ENCODE measurements at regions not wholly inside any gene's neighbourhood (a gene's known extent, or its start where the extent isn't known, plus 50 kb on each side); places are given as distances from the start of the nearest gene placed in this dataset.

- no peak for DNase-seq (ENCODE audit: low read depth in 2 of 3, low spot score in 1 of 3)
These were observed 134.9 kb downstream of the CCT6B start for GRCh38 chr17:34826332-34826731.

DNA sequence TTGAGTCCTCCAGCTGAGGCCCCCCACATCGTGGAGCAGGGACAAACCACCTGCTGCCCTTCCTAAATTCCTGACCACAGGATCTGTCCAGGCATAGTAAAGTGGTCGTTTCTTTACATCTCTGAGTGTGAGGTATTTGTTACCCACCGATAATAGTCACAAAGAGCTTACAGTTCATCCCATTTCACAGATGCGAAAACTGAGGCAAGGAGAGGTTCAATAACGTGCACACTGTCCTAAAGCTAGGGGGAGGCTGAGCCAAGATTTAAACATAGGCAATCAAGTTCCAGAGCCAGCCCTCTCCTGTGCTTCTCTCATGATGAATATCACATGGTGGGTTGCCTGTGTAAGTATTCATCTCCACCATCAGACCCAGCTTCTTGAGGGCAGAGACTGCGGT lies 135.4 kb downstream of the CCT6B start:
- DNase-seq (ENCODE audit: low read depth in 2 of 3, low spot score in 1 of 3) = no peak

- DNase-seq (ENCODE audit: low read depth in 2 of 3, low spot score in 1 of 3) = no peak
These were observed 136.2 kb downstream of the CCT6B start for GRCh38 chr17:34825102-34825501.

DNA sequence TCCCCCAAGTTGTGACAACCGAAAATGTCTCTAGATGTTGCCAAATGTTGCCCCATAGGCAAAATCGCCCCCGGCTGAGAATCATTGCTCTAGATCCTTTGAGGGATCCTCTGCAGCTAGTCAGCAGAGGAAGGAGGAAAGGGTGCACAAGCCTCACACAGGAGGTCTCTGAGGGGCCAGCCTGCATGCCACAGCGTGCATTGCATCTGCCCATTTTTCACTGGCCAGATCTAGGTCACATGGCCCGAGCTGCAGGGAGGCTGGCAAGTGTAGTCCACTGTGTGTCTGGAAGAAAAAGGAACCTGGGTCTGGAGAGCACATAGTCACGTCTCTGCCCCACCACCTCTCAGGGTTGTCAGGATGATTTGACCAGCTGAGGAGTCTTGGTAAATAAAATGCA lies 138.2 kb downstream of the CCT6B start:
- DNase-seq (ENCODE audit: low read depth in 2 of 3, low spot score in 1 of 3) = no peak

DNA sequence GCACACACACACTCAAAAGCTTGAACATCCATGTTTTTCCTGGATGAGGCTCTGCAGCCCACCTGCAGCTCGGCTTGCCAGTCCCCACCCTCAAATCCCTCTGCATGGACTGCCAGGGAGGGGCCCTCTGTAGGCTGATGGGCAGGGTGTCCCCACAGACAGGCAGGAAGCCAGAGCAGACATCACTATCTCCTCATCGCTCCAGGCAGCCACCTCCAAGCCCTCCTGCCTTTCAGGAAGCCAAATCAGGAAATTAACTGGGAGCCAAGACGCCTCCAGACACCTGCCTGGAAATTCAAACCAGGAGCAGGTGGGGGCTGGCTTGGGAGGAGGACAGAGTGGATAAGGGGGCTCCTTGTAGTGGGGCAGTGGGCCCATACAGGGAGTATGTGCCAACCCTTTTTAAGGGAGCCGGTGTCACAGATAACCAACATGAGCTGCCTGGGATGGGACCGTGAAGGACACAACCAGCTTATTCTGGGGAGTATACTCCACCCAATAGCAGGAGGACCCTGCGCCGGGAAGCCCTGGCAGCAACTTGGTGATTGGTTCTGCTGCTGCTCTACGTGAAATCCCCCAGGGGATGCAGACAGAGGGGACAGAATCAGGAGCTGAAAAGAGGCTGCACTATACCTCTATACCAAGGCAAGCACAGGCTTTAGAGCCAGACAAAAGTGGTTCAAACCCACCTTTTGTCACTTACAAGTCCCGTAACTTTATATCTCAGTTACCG lies 139.1 kb downstream of the CCT6B start:
- no peak for DNase-seq (ENCODE audit: low read depth in 2 of 3, low spot score in 1 of 3)

DNA sequence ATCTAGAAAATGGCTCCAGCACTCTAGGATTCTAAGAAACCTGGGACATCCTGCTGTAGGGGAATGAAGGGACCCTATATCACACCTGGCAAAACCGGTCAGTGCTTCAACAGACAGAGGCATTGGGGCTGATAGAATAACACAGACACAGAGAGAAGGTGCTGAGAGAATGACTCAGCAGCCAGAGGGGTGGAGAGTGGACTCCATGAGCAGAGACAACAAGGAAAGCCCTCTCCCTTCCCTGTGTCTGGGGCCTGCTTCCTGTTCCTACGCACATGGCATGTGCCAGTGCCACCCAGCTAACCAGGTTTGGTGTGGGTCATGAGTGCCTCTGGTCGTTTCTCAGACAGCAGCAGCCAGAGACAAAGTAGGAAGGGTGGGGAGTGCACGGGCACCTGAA lies 140.3 kb downstream of the CCT6B start:
- no peak for DNase-seq (ENCODE audit: low read depth in 2 of 3, low spot score in 1 of 3)

- DNase-seq (ENCODE audit: low read depth in 2 of 3, low spot score in 1 of 3) = no peak
These were observed 140.9 kb downstream of the CCT6B start for GRCh38 chr17:34820248-34820801.

DNA sequence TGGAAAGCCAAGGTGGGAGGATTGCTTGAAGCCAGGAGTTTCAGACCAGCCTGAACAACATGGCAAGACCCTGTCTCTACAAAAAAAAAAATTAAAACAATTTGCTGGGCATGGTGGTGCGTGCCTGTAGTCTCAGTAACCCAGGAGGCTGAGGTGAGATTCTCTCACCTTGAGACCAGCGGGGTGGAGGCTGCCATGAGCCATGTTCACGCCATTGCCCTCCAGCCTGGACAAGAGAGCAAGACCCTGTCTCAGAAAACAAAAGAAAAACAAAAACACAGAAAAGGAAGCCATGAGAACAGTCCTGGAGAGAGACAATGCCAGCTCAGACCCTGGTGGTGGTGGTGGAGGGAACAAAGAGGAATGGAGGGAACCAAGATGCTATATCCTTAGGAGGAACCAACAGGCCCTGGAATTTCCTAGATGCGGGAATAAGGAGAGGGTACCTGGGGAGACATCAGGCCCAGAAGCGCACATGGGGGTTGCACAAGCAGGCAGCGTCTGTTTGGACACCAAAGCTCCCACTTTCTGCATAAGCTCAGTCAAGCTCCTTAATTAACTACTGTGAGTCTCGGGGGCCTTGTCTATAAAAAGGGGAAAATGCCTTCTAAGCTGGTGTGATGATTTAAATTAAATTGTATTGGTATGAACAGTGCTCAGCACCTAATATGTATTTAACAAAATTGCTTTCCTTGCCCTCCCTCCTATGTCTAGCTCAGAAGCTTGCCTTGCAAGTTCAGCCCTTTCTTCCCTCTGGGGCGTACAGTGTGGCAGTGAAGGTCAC lies 143.8 kb downstream of the CCT6B start:
- no peak for DNase-seq (ENCODE audit: low read depth in 2 of 3, low spot score in 1 of 3)

- no peak for DNase-seq (ENCODE audit: low read depth in 2 of 3, low spot score in 1 of 3)
These were observed 144.4 kb downstream of the CCT6B start for GRCh38 chr17:34816848-34817247.

GRCh38 chr17:34813290-34813689 lies 148.0 kb downstream of the CCT6B start:
- no peak for DNase-seq (ENCODE audit: low read depth in 2 of 3, low spot score in 1 of 3)

DNA sequence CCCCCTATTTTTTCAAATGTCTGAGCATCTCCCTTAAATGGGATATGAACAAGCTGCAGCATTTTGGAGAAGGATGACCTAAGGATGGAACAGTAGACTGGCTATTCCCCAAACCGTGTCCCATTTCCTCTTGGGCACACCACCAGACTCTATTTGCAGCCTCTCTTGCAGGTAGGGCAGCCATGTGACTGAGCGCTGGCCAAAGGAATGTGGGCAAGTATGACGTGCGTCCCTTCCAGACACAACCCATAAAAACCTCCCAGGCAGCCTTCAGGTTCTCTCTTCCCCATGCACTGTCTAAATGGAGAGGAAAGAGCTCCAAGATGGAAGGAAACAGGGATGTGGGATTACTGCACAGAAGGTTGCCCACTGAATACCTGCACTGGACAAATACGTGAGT lies 149.7 kb downstream of the CCT6B start:
- no peak for DNase-seq (ENCODE audit: low read depth in 2 of 3, low spot score in 1 of 3)

DNA sequence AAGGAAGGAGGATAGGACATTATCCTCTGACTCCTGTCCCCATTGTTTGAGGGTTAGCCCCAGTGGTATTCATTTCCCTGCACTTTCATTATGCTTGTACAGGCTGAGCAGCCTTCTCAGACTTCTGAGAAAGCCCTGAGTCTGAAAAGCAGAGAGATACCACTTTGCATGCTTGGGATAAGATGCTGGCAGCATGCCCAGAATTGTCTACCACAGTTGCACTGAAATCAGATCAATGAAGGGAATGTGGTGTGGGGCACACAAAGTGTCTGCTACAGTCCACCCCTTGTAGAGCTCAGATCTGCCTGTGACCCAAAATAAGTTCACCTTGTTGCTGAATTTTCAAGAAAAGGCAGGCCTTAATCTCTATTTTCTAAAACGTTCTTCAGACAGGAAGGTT lies 160.6 kb downstream of the CCT6B start:
- DNase-seq (ENCODE audit: low read depth in 2 of 3, low spot score in 1 of 3) = no peak

GRCh38 chr17:34799751-34800150 lies 161.5 kb downstream of the CCT6B start:
- DNase-seq (ENCODE audit: low read depth in 2 of 3, low spot score in 1 of 3) = no peak

DNA sequence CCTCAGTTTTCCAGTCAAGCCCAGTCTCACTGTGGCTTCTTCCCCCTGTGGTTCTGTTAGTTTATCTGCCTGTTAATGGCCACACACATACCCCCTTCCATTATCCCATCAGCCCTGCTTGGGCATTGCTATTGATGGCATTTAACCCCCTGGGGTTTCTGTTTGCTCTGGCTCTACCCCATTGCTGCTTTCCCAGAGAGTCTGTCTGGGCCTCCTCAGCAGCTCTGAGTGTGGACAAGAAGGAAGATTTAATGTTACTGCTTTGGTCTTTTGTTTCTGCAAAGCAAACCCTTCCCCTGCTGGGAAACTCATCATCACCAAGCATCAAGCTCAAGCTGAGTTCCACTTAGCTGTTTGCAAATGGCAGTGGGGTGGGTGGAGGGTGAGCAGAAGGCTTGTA lies 162.7 kb downstream of the CCT6B start:
- DNase-seq (ENCODE audit: low read depth in 2 of 3, low spot score in 1 of 3) = no peak

DNA sequence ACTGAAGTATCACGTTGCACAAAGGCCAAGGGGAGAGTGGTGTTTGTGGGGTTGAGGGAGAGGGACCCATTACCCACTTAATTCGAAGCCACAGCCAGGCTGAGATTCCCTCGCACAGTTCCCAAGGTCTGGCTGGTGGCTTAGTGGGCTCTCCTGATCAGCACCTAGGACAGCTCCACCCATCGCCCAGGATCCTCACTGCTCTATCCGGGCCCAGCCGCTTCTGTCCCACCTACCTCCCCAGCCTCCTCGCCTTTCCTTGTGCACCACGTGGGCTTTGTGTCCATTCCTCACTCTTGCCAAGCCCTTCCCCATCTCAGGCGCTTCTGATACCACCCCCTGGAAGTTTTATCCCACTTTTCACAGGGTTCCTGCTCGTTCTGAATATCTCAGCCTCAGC lies 163.5 kb downstream of the CCT6B start:
- peak in 2 of 3 donors; percentile 7 to 14 for DNase-seq (ENCODE audit: low read depth in 2 of 3, low spot score in 1 of 3)

GRCh38 chr17:34793231-34793908 lies 167.9 kb downstream of the CCT6B start:
- no peak for DNase-seq (ENCODE audit: low read depth in 2 of 3, low spot score in 1 of 3)

GRCh38 chr17:34788696-34789095 lies 172.6 kb downstream of the CCT6B start:
- DNase-seq (ENCODE audit: low read depth in 2 of 3, low spot score in 1 of 3) = no peak

- DNase-seq (ENCODE audit: low read depth in 2 of 3, low spot score in 1 of 3) = no peak
These were observed 176.7 kb downstream of the CCT6B start for GRCh38 chr17:34784526-34784925.

GRCh38 chr17:34782271-34782670 lies 179.0 kb downstream of the CCT6B start:
- DNase-seq (ENCODE audit: low read depth in 2 of 3, low spot score in 1 of 3) = no peak

GRCh38 chr17:34781571-34782108 lies 179.6 kb downstream of the CCT6B start:
- DNase-seq (ENCODE audit: low read depth in 2 of 3, low spot score in 1 of 3) = no peak

DNA sequence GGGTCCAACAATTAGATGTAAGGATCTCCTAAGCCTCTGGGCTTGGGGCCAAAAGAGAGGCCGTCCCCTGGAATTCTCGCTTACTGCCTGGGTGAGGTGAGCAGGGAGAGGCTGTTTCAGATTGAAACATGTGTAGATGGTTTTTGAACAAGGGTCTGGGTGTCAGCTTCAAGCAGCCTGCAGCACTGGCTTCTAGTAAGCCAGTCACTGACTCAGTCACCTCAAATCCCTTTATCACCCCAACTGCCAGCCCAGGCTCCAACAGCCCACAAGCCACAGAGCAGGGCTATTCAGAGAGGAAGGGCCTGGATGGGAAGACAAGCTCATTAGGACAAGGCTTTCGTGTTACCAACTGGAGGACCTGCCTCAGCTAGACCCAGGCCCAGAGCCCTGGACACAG lies 180.2 kb downstream of the CCT6B start:
- DNase-seq (ENCODE audit: low read depth in 2 of 3, low spot score in 1 of 3) = no peak

DNA sequence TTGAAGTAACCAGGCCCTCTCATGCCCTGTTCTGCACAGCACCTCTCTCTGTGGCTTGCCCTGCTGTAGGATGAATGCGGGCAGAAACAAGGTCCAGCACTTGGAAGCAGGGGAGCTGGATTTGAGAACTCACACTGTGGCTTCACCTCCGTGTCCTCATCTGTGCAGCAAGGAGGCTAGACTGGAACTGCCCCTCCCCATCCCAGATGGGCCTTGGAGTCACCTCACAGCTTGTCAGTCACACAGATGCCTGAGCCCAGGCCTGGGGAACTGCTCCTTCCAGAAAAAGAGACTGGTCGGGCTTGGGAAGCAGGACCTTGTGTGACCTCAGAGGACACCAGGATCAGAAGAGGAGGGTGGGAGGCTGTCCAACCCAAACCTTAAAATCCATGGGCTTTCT lies 180.8 kb downstream of the CCT6B start:
- no peak for DNase-seq (ENCODE audit: low read depth in 2 of 3, low spot score in 1 of 3)
